ENCODE measurements at regions not wholly inside any gene's neighbourhood (a gene's known extent, or its start where the extent isn't known, plus 50 kb on each side); places are given as distances from the start of the nearest gene placed in this dataset.

DNA sequence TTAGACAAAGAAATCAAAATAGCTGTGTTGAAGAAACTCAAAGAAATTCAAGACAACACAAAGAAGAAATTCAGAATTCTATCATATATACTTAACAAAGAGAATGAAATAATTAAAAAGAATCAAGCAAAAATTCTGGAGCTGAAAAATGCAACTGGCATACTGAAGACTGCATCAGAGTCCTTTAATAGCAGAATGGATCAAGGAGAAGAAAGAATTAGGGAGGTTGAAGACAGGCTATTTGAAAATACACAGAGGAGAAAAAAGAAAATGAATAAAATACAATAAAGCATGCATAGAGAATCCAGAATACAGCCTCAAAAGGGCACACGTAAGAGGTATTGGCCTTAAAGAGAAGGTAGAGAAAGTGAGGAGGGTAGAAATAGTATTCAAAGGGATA is 179.5 kb upstream of the SPIN4 start:
- TF ChIP-seq FOXJ3 (CRISPR knock-in tag; IDR thresholded peaks at IDR 0.05; ENCODE audit: borderline replicate concordance) (no peak), HMGXB4 (CRISPR knock-in tag; IDR thresholded peaks at IDR 0.05) (no peak), TEAD4 (CRISPR knock-in tag; IDR thresholded peaks at IDR 0.05) (no peak), CREB1 (CRISPR knock-in tag; IDR thresholded peaks at IDR 0.05) (no peak)

All from WTC11 (cell line).